Uterus (tissue), 2 donors: ENCODE measurements at regions not wholly inside any gene's neighbourhood (a gene's known extent, or its start where the extent isn't known, plus 50 kb on each side); places are given as distances from the start of the nearest gene placed in this dataset.

Experiments
- CTCF ChIP-seq, 4 experiments: fragments of 200-600 bp in 2 of 4; fragments of 450-650 bp in 2 of 4; sonication (generic) in 2 of 4; IDR thresholded peaks; one replicate each; pipeline ENCODE4 v1.5.1; 2016 to 2019; ENCODE audit warnings: antibody characterized with exemption in 4 of 4, mild to moderate bottlenecking in 2 of 4, moderate library complexity in 1 of 4
- POLR2A ChIP-seq, 2 donors: fragments of 450-650 bp; IDR thresholded peaks; one replicate each; pipeline ENCODE4 v1.6.1; 2016; ENCODE audit warnings: antibody characterized with exemption in 2 of 2, mild to moderate bottlenecking in 1 of 2, moderate library complexity in 1 of 2

- TF ChIP-seq CTCF (IDR thresholded peaks at IDR 0.05) (no peak), POLR2A (IDR thresholded peaks at IDR 0.05) (no peak)
These were observed 315.8 kb upstream of the TSHZ3 start for GRCh38 chr19:31664997-31665396.
